GM19023 (cell line): ENCODE measurements at regions not wholly inside any gene's neighbourhood (a gene's known extent, or its start where the extent isn't known, plus 50 kb on each side); places are given as distances from the start of the nearest gene placed in this dataset.

Source experiments
- ATAC-seq: cut with Tn5 transposase; IDR thresholded peaks from one replicate; pipeline ENCODE4 v1.9.1; 2021; ENCODE audit warnings: mild to moderate bottlenecking, moderate library complexity; ENCODE audit not compliant: unreplicated experiment

GRCh38 chr11:121946514-121946913 lies 169.5 kb downstream of the BLID start:
- ATAC-seq, result no peak

- no peak for ATAC-seq
Observed at GRCh38 chr11:121944556-121945230, 171.3 kb downstream of the BLID start.

- ATAC-seq, result no peak
Observed at GRCh38 chr11:121938076-121938475, 177.9 kb downstream of the BLID start.

GRCh38 chr11:121936781-121937447 lies 179.1 kb downstream of the BLID start:
- ATAC-seq, result no peak

- no peak for ATAC-seq
Observed at GRCh38 chr11:121936370-121936769, 179.6 kb downstream of the BLID start.

GRCh38 chr11:121933694-121934093 lies 182.3 kb downstream of the BLID start:
- ATAC-seq, result no peak

GRCh38 chr11:121933294-121933693 lies 182.7 kb downstream of the BLID start:
- no peak for ATAC-seq

- no peak for ATAC-seq
Observed at GRCh38 chr11:121932646-121933185, 183.3 kb downstream of the BLID start.

- ATAC-seq, result no peak
Observed at GRCh38 chr11:121931748-121932352, 184.2 kb downstream of the BLID start.

- no peak for ATAC-seq
Observed at GRCh38 chr11:121931121-121931520, 184.9 kb downstream of the BLID start.

- no peak for ATAC-seq
Observed at GRCh38 chr11:121930004-121930965, 185.7 kb downstream of the BLID start.

GRCh38 chr11:121929581-121929980 lies 186.4 kb downstream of the BLID start:
- no peak for ATAC-seq

GRCh38 chr11:121928597-121929580 lies 187.1 kb downstream of the BLID start:
- ATAC-seq, result no peak

GRCh38 chr11:121927789-121928188 lies 188.2 kb downstream of the BLID start:
- ATAC-seq, result no peak

- ATAC-seq, result no peak
Observed at GRCh38 chr11:121927097-121927785, 188.8 kb downstream of the BLID start.

GRCh38 chr11:121924191-121924590 lies 191.8 kb downstream of the BLID start:
- no peak for ATAC-seq

- no peak for ATAC-seq
Observed at GRCh38 chr11:121917482-121917881, 198.5 kb downstream of the BLID start.

GRCh38 chr11:121914508-121915059 lies 201.4 kb downstream of the BLID start:
- no peak for ATAC-seq

GRCh38 chr11:121909596-121909995 lies 206.4 kb downstream of the BLID start:
- ATAC-seq, result no peak
